ENCODE measurements at regions not wholly inside any gene's neighbourhood (a gene's known extent, or its start where the extent isn't known, plus 50 kb on each side); places are given as distances from the start of the nearest gene placed in this dataset.

GRCh38 chr3:145716519-145716918, 444.5 kb downstream of the PLOD2 start:
- no peak for TF ChIP-seq CTCF (conservative IDR thresholded peaks at IDR 0.05; ENCODE audit: low read length)
- DNase-seq (ENCODE audit: low read depth) = peak; percentile 56

GRCh38 chr3:145719114-145719513, 441.9 kb downstream of the PLOD2 start:
- no peak for DNase-seq (ENCODE audit: low read depth)
- H3K4me3 ChIP-seq (ENCODE audit: low read length) = no peak overlapping the region
- no peak for TF ChIP-seq CTCF (conservative IDR thresholded peaks at IDR 0.05; ENCODE audit: low read length)

More at GRCh38 chr3:145716519-145716918, 444.5 kb downstream of the PLOD2 start:
- H3K4me3 ChIP-seq (ENCODE audit: low read length) = no peak overlapping the region

DNA sequence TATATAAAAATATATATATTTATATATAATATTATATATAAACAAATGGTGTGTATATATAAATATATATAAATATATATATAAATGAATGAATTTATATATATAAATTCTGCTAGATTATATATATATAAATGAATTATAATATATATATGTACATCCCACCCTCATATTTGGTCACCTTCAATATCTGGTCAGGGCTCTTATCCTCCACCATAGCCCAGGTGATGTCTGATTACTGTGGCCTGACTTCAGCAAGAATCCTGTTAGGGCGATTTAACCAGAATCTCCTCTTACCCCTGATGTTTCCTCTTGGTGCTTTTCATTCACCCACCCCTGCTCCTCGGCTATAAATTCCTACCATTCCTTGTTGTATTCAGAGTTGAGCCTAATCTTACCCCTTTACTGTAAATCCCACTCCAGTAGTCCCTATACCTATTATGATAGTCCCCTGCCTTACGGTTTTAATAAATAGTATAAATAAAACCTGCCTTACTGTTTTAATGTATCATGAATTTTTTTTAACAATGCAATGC, 439.6 kb downstream of the PLOD2 start:
- DNase-seq (ENCODE audit: low read depth) = no peak
- no peak for TF ChIP-seq CTCF (conservative IDR thresholded peaks at IDR 0.05; ENCODE audit: low read length)
- H3K4me3 ChIP-seq (ENCODE audit: low read length) = no peak overlapping the region

- TF ChIP-seq CTCF (conservative IDR thresholded peaks at IDR 0.05; ENCODE audit: low read length) = no peak
- H3K4me3 ChIP-seq (ENCODE audit: low read length) = no peak overlapping the region
- no peak for DNase-seq (ENCODE audit: low read depth)
Observed at GRCh38 chr3:145721815-145722214, 439.2 kb downstream of the PLOD2 start.

DNA sequence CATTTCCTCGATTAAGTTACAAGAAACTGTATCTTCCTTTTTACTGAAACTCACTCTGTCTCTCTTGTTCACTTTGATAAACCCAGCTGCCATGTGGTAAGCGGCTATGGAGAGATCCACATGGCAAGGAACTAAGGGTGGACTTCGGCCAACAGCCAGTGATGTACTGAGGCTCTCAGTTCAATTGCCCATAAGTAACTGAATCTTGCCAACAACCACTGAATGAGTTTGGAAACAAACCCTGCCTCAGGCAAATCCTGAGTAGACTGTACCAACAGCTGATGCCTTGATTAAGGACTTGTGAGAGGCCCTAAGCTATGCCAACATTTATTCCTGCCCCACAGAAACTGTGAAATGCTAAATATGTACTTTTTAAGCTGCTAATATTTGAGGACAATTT, 433.5 kb downstream of the PLOD2 start:
- no peak for TF ChIP-seq CTCF (conservative IDR thresholded peaks at IDR 0.05; ENCODE audit: low read length)
- no peak overlapping the region for H3K4me3 ChIP-seq (ENCODE audit: low read length)
- DNase-seq (ENCODE audit: low read depth) = no peak

GRCh38 chr3:145735631-145736030, 425.4 kb downstream of the PLOD2 start:
- no peak overlapping the region for H3K4me3 ChIP-seq (ENCODE audit: low read length)
- DNase-seq (ENCODE audit: low read depth) = no peak
- no peak for TF ChIP-seq CTCF (conservative IDR thresholded peaks at IDR 0.05; ENCODE audit: low read length)

DNA sequence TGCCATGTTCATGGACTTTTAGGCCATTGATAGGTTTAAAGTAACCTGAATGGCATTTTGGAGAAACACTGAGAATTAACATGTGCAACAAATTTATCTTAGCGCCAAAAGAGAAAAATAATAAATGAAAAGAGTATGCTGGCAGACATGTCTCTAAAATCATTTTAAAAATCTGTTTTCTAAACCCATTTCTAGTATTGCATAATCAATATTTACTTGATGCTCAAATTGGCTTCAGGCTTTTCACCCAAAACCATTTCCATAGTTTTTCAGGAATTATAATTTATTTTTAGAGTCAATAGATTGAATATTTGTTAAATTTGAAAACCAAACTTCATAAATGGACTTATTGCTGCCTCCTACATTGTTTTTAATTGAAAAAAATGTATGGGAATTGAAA, 423.0 kb downstream of the PLOD2 start:
- DNase-seq (ENCODE audit: low read depth) = no peak
- H3K4me3 ChIP-seq (ENCODE audit: low read length) = no peak overlapping the region
- TF ChIP-seq CTCF (conservative IDR thresholded peaks at IDR 0.05; ENCODE audit: low read length) = no peak
